Activated CD4-positive, alpha-beta T cell treated with anti-CD3 and anti-CD28 coated beads for 24 hours (primary cell): ENCODE measurements at regions not wholly inside any gene's neighbourhood (a gene's known extent, or its start where the extent isn't known, plus 50 kb on each side); places are given as distances from the start of the nearest gene placed in this dataset.

Experiments
- DNase-seq, 2 donors: peaks; one replicate each; pipeline ENCODE4 v3.0.0-alpha.2; 2020; ENCODE audit warnings: low read depth in 2 of 2

GRCh38 chr6:44606504-44606903, 219.0 kb downstream of the CDC5L start:
- DNase-seq, result no peak

- no peak for DNase-seq
Measured at GRCh38 chr6:44606976-44607375, 219.5 kb downstream of the CDC5L start.

- no peak for DNase-seq
Measured at GRCh38 chr6:44608175-44608574, 220.7 kb downstream of the CDC5L start.

GRCh38 chr6:44609051-44609612, 221.6 kb downstream of the CDC5L start:
- no peak for DNase-seq

- no peak for DNase-seq
Measured at GRCh38 chr6:44614396-44614795, 226.9 kb downstream of the CDC5L start.

GRCh38 chr6:44615621-44616020, 228.1 kb downstream of the CDC5L start:
- DNase-seq, result no peak

- DNase-seq, result no peak
Measured at GRCh38 chr6:44617416-44617815, 229.9 kb downstream of the CDC5L start.

GRCh38 chr6:44618371-44618770, 230.9 kb downstream of the CDC5L start:
- no peak for DNase-seq

GRCh38 chr6:44620922-44621321, 233.4 kb downstream of the CDC5L start:
- no peak for DNase-seq

GRCh38 chr6:44621846-44622245, 234.3 kb downstream of the CDC5L start:
- no peak for DNase-seq

GRCh38 chr6:44622555-44622954, 235.0 kb downstream of the CDC5L start:
- DNase-seq, result no peak

- no peak for DNase-seq
Measured at GRCh38 chr6:44622956-44623355, 235.4 kb downstream of the CDC5L start.

- no peak for DNase-seq
Measured at GRCh38 chr6:44624226-44624625, 236.7 kb downstream of the CDC5L start.

- DNase-seq, result no peak
Measured at GRCh38 chr6:44624936-44625573, 237.5 kb downstream of the CDC5L start.

GRCh38 chr6:44625996-44626395, 238.5 kb downstream of the CDC5L start:
- no peak for DNase-seq

GRCh38 chr6:44626616-44627015, 239.1 kb downstream of the CDC5L start:
- DNase-seq, result no peak

- no peak for DNase-seq
Measured at GRCh38 chr6:44627091-44627882, 239.8 kb downstream of the CDC5L start.

GRCh38 chr6:44627883-44628271, 240.4 kb downstream of the CDC5L start:
- DNase-seq, result no peak

GRCh38 chr6:44628347-44628746, 240.8 kb downstream of the CDC5L start:
- no peak for DNase-seq

GRCh38 chr6:44629636-44630035, 242.1 kb downstream of the CDC5L start:
- DNase-seq, result no peak

GRCh38 chr6:44630125-44631028, 242.9 kb downstream of the CDC5L start:
- peak in 1 of 2 donors; percentile 16 for DNase-seq

- no peak for DNase-seq
Measured at GRCh38 chr6:44631968-44632367, 244.5 kb downstream of the CDC5L start.
